ENCODE measurements at regions not wholly inside any gene's neighbourhood (a gene's known extent, or its start where the extent isn't known, plus 50 kb on each side); places are given as distances from the start of the nearest gene placed in this dataset.

DNA sequence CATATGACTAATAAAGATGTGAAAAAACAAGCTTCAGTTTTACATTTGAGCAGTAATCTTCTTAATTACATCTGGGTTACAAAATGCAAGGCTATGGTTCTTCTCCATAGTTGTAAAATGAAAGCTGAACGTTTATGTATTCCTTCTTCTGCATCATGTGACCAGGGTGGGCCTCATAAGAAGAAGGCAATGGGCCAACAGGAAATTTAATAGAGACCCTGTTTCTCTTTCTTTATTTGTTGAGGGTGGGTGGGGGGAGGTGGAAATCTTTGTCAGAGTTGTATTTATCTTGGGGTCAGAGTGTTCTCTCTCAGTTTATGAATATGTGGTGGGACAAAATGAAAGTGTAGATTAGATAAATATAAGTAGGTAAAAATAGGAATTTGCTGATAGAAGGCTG, 418.8 kb downstream of the TLE4 start:
- DNase-seq (ENCODE audit: low spot score): no peak
- TF ChIP-seq, protein P1, sequence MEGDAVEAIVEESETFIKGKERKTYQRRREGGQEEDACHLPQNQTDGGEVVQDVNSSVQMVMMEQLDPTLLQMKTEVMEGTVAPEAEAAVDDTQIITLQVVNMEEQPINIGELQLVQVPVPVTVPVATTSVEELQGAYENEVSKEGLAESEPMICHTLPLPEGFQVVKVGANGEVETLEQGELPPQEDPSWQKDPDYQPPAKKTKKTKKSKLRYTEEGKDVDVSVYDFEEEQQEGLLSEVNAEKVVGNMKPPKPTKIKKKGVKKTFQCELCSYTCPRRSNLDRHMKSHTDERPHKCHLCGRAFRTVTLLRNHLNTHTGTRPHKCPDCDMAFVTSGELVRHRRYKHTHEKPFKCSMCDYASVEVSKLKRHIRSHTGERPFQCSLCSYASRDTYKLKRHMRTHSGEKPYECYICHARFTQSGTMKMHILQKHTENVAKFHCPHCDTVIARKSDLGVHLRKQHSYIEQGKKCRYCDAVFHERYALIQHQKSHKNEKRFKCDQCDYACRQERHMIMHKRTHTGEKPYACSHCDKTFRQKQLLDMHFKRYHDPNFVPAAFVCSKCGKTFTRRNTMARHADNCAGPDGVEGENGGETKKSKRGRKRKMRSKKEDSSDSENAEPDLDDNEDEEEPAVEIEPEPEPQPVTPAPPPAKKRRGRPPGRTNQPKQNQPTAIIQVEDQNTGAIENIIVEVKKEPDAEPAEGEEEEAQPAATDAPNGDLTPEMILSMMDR (IDR thresholded peaks at IDR 0.05; ENCODE audit: poor library complexity, severe bottlenecking): no peak

DNA sequence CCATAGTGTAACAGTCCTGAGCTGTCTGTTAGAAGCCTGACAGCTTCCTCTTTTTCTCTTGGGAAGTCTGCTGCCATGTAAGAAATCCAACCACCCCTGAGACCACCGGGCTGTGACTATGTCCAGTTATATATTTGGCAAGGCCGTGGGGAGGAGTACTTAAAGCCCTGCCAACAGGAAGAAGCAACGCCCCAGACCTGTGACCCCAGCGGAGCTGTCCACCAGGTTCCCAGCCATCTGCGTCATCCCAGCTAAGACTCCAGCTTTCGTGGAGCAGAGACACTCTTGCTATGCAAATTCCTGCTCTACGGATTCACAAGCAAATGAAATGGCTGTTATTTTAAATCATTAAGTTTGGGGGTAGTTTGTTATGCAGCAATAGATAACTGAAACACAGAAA, 417.3 kb downstream of the TLE4 start:
- ATAC-seq (ENCODE audit: low read depth): no peak
- TF ChIP-seq, protein P1 (IDR thresholded peaks at IDR 0.05; ENCODE audit: poor library complexity, severe bottlenecking): no peak
- Histone ChIP-seq H3K27me3 (ENCODE audit: insufficient read depth, poor library complexity, severe bottlenecking) (no peaks in the 10 kb centered on the region), H3K27ac (ENCODE audit: poor library complexity, severe bottlenecking) (no peak overlapping the region), H3K4me1 (ENCODE audit: insufficient read depth, poor library complexity, severe bottlenecking) (peaks cover 2% of the 10 kb centered on the region), H3K9me3 (ENCODE audit: severe bottlenecking) (no peaks in the 10 kb centered on the region), H3K4me3 (ENCODE audit: severe bottlenecking) (no peak overlapping the region), H3K36me3 (ENCODE audit: low read depth) (no peaks in the 10 kb centered on the region)
- no peak for DNase-seq (ENCODE audit: low spot score)

More for the DNA sequence above, 418.8 kb downstream of the TLE4 start:
- Histone ChIP-seq H3K4me1 (ENCODE audit: insufficient read depth, poor library complexity, severe bottlenecking) (no peaks in the 10 kb centered on the region), H3K9me3 (ENCODE audit: severe bottlenecking) (no peaks in the 10 kb centered on the region), H3K36me3 (ENCODE audit: low read depth) (no peaks in the 10 kb centered on the region), H3K27me3 (ENCODE audit: insufficient read depth, poor library complexity, severe bottlenecking) (no peaks in the 10 kb centered on the region), H3K4me3 (ENCODE audit: severe bottlenecking) (no peak overlapping the region), H3K27ac (ENCODE audit: poor library complexity, severe bottlenecking) (no peak overlapping the region)
- no peak for ATAC-seq (ENCODE audit: low read depth)

GRCh38 chr9:79988126-79988525, 416.4 kb downstream of the TLE4 start:
- Histone ChIP-seq H3K4me1 (ENCODE audit: insufficient read depth, poor library complexity, severe bottlenecking) (peaks cover 4% of the 10 kb centered on the region), H3K9me3 (ENCODE audit: severe bottlenecking) (no peaks in the 10 kb centered on the region), H3K36me3 (ENCODE audit: low read depth) (no peaks in the 10 kb centered on the region), H3K27ac (ENCODE audit: poor library complexity, severe bottlenecking) (no peak overlapping the region), H3K4me3 (ENCODE audit: severe bottlenecking) (no peak overlapping the region), H3K27me3 (ENCODE audit: insufficient read depth, poor library complexity, severe bottlenecking) (no peaks in the 10 kb centered on the region)
- ATAC-seq (ENCODE audit: low read depth): no peak
- DNase-seq (ENCODE audit: low spot score): no peak
- TF ChIP-seq, protein P1 (IDR thresholded peaks at IDR 0.05; ENCODE audit: poor library complexity, severe bottlenecking): no peak

- Histone ChIP-seq H3K4me1 (ENCODE audit: insufficient read depth, poor library complexity, severe bottlenecking) (peaks cover 4% of the 10 kb centered on the region), H3K4me3 (ENCODE audit: severe bottlenecking) (no peak overlapping the region), H3K27ac (ENCODE audit: poor library complexity, severe bottlenecking) (no peak overlapping the region), H3K9me3 (ENCODE audit: severe bottlenecking) (no peaks in the 10 kb centered on the region), H3K27me3 (ENCODE audit: insufficient read depth, poor library complexity, severe bottlenecking) (no peaks in the 10 kb centered on the region), H3K36me3 (ENCODE audit: low read depth) (no peaks in the 10 kb centered on the region)
- TF ChIP-seq, protein P1 (IDR thresholded peaks at IDR 0.05; ENCODE audit: poor library complexity, severe bottlenecking): no peak
- no peak for DNase-seq (ENCODE audit: low spot score)
- no peak for ATAC-seq (ENCODE audit: low read depth)
Observed at GRCh38 chr9:79986437-79986836, 414.7 kb downstream of the TLE4 start.

- Histone ChIP-seq H3K27ac (ENCODE audit: poor library complexity, severe bottlenecking) (no peak overlapping the region), H3K4me3 (ENCODE audit: severe bottlenecking) (no peak overlapping the region), H3K9me3 (ENCODE audit: severe bottlenecking) (no peaks in the 10 kb centered on the region), H3K4me1 (ENCODE audit: insufficient read depth, poor library complexity, severe bottlenecking) (peaks cover 4% of the 10 kb centered on the region), H3K27me3 (ENCODE audit: insufficient read depth, poor library complexity, severe bottlenecking) (no peaks in the 10 kb centered on the region), H3K36me3 (ENCODE audit: low read depth) (no peaks in the 10 kb centered on the region)
- DNase-seq (ENCODE audit: low spot score): no peak
- TF ChIP-seq, protein P1 (IDR thresholded peaks at IDR 0.05; ENCODE audit: poor library complexity, severe bottlenecking): no peak
- no peak for ATAC-seq (ENCODE audit: low read depth)
Observed at GRCh38 chr9:79985772-79986171, 414.0 kb downstream of the TLE4 start.

All from RWPE2 (cell line).